ENCODE measurements at regions not wholly inside any gene's neighbourhood (a gene's known extent, or its start where the extent isn't known, plus 50 kb on each side); places are given as distances from the start of the nearest gene placed in this dataset.

- no peak for DNase-seq (ENCODE audit: low spot score)
Observed at GRCh38 chr22:27668828-27669797, 132.4 kb downstream of the MN1 start.

DNA sequence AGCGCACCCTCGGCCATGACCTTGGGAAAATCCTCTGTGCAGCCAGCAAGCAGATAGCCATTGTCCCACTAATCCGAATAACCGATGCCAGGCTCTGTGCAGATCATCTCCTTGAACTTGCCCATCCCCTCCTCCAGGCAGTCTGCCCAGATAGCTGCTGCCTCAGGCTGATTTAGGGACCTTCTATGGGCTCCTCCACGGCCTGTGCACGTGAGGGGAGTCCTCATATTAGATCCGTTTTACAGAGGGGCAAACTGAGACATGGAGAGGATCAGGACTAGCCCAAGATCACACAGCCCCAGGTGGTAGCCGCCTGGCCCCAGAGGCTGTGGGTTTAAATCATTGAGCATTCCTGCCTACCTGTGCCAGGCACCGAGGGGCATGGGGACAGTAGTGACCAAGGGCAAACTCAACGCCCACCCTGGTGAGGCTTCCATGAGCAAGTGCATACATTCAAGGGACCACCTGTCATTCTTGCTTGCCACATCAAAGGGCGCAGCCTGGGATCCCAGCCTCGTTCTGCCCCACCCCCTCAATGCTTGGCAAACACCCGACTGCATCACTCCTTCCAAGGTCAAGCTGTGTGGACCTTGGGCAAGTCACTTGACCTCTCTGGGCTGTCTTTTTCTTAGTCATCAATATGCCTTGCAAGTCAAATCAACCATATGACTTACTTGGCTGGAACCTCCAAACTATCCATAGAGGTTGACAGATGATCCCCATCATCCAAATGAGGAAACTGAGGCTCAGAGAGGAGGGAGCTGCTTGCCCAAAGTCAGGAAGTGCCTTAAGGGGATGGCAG lies 131.6 kb downstream of the MN1 start:
- DNase-seq (ENCODE audit: low spot score): no peak

DNA sequence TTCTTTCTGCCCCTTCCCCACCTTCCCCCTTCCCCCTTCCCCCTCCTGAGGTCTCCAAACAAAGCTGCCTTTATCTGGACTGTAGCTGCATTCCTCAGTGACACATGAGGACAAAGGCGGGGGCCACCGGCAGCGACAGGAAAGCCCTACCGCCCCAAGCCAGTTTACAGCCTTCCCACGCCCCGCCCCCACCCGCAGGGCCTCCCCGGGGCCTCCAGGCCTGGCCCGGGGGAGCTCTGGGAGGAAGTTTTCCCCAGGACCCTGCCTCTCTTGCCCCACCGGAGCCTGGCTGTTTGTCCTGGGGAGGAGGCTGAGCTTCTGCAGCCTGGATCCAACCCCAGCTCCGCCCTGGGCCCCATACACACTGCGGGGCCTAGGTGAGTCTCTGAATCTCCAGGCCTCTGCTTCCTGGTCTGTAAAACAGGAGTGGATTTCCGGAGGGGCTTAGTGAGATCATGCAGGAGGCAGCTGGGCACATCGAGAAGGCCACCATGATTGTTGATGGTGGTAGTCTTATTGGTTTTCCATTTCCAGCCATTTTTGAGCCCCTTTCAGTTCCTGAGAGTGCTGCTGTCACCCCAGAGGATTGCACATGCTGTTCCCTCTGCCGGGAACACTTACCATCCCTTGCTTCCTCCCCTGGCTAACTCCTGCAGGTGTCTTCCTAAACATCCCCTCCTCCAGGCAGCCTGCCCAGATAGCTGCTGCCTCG lies 130.7 kb downstream of the MN1 start:
- peak; percentile 87 for DNase-seq (ENCODE audit: low spot score)

- DNase-seq (ENCODE audit: low spot score): no peak
Observed at GRCh38 chr22:27671413-27671935, 130.1 kb downstream of the MN1 start.

GRCh38 chr22:27672721-27673418 lies 128.7 kb downstream of the MN1 start:
- DNase-seq (ENCODE audit: low spot score): no peak

DNA sequence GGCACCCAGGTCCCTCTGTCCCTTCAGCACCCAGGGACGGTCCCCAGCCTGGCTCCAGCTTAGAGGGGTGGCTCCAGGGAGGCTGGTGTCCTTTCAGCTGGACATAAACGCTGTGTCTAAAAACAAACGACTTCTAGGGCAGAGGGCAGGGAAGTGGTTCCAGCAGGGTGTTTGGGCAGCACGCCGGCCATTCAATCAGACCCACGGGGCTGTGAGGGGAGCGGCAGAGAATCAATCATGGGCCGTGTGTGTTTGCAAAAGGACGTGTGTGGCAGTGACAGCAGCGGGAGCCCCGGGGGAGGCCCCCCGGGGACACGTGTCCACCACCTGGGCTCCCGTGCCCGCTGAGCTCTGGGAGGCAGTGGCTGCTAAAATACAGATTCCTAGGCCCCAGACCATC lies 127.7 kb downstream of the MN1 start:
- no peak for DNase-seq (ENCODE audit: low spot score)

DNA sequence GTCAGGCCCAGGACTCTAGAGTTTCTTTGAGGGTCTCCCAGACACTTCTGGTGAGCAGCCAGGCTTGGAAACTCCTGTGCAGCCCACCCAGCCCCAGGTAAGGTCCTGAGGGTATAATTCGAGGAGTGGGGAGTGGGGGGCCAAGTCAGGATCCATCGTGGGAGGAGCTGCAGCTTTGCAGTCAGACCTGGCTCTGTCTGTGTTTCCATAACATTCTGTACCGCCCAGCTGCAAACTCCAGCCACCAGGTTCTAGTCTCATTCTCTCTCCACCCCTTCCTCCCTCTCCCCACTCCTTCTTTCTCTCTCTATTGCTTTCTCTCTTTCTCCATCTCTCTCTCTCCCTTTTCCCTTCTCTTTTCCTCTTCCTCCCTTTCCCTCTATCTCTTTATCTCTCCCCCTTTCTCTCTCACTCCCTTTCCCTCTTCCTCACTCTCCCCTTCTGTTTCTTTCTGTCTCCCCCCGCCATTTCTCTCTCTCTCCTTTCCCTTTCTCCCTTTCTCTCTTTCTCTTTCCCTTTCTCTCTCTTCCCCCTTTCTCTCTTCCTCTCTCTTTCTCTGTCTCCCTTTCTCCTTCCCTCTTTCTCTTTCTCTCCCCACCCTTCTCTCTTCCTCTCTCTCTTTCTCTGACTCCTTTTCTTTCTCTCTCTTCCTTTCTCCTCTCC lies 127.2 kb downstream of the MN1 start:
- no peak for DNase-seq (ENCODE audit: low spot score)

- no peak for DNase-seq (ENCODE audit: low spot score)
Observed at GRCh38 chr22:27676545-27677213, 124.9 kb downstream of the MN1 start.

DNA sequence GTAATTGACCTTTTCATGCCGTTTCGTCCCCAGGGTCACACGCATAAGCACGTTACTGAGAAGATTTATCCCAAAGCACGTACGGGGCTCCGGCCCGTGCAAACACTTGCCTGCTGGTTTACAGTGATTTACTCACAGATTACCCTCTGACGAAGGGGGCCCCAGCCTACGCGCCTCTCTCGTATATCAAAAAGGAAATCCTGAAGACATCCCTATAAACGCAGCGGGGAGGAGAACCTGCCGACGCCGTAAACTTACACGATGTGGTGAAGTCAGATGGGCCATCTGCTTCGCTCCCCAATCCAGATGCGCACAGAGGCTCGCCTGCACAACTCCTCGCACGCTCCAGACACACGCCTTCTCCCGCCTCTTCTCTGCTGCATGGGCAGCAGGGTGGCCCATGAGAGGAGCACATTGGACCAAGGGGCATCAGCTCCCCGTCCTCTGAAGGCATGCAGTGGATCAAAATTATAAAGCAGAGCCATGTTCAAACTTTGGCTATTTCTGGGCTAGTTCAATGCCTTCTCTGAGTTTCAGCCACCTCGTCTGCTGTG lies 123.6 kb downstream of the MN1 start:
- no peak for DNase-seq (ENCODE audit: low spot score)

DNA sequence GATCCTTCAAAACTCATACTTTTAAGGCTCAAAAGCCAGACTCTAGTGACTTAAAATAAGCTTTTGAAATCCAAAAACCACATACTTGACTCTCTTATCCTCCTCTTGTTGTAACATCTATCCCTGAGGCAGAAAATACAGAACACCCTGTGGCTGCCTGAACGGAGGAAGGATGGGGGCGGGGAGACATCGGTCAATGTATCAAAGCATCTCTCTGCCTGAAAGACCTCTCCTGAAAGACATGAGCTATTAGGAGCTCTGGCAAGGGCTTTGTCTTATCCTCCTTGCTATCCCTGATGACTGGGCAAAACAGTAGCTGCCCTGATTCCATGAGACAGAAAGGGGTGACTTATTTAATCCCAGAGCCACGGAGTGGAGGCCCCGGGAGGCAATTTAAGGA lies 122.4 kb downstream of the MN1 start:
- no peak for DNase-seq (ENCODE audit: low spot score)

DNA sequence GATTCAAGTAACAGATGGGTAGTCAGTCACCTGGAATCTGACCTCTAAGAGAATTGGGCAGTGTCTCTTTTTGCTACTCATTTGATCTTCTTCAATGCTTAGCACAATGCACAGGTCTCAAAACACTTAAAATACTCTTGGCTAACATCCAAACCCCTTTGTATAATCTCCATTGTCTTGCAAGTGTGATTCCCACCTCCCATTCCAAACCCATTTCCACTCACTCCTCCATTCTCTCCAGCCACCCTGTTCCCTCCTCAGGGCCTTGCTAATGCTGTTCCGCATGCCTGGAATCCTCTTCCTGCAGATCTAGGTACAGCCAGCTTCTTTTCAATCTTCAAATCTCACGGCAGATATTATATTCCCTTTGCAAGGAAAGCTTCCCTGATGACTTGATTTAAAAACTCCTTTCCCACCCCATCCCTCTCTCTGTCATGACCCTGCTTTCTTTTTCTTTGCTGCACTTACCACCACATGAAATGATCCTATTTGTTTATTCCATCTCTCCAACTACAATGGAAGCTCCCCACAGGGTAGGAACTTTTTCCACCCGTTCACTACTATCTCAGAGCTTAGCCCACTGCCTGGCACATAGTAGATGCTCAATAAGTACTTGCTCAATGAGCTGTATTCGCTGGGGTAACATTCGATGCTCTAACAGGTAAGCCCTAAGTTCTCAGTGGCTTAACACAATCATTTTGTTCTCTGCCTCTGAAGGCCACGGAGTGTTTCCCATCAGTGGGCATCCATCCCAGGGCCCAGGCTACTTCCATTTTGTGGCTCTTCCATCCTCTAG lies 121.7 kb downstream of the MN1 start:
- DNase-seq (ENCODE audit: low spot score): no peak

GRCh38 chr22:27680636-27681035 lies 120.9 kb downstream of the MN1 start:
- DNase-seq (ENCODE audit: low spot score): no peak

DNA sequence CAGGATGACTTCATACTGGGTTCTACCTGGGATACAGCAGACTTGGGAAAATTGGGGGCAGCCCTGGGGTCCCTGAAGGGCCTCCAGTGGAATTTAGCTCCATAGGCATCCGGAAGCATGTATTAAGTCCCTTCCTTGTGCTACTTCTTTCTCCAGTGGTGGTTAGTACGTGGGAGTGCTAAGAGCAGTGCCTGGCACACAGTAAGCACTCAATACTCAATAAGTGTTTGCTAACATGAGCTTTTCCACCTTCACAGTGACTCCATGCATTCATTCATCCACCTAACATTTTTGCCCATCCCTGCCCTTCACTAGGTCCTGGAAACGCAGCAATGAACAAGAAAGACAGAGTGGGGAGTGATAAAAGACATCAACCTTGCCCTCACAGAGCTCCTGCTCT lies 120.5 kb downstream of the MN1 start:
- no peak for DNase-seq (ENCODE audit: low spot score)

GRCh38 chr22:27682437-27682836 lies 119.1 kb downstream of the MN1 start:
- DNase-seq (ENCODE audit: low spot score): peak; percentile 80

DNA sequence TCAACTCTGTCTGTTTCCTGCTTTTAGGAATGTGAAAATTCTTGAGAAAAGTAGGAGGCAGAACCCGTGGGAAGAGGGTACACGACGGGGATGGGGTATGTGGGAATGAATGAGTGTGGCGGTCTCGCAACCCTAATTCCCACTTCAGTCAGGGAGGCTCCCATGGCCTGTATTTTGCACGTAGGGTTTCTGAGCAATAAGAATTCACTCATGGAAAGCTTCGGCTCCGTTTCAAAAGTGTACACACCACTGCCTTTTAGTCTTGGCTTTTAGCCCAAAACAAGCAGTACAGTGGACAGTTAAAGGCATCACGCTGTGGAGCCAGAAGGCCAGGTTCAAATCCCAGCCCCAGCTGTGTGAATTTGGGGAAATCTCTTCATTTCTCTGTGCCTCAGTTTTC lies 116.7 kb downstream of the MN1 start:
- no peak for DNase-seq (ENCODE audit: low spot score)

- DNase-seq (ENCODE audit: low spot score): no peak
Observed at GRCh38 chr22:27685515-27685914, 116.0 kb downstream of the MN1 start.

GRCh38 chr22:27685970-27686369 lies 115.6 kb downstream of the MN1 start:
- DNase-seq (ENCODE audit: low spot score): no peak

DNA sequence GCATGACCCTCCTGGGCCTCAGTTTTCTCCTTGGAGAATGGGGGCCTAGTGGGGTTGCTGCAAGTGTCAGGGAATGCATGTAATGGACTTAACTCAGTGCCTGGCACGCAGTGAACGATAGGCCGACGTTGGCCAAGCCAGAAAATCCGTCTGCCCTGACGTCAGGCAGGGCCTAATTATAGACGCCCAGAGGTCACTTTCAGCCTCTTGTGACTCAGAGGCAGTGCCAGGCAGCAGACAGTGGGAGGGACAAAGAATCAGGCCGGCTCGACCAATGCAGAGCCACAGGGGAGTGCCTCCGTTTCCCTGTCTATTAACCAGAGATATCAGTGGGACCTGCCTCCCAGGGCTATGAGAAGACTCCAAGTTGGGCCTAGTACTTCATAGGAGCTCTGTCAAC lies 115.0 kb downstream of the MN1 start:
- DNase-seq (ENCODE audit: low spot score): no peak

GRCh38 chr22:27687984-27688545 lies 113.5 kb downstream of the MN1 start:
- DNase-seq (ENCODE audit: low spot score): no peak

Measured in iPS-NIHi11 (cell line).